SIG-M5 treated with dmso at 0.1 percent for 504 hours (cell line): ENCODE measurements at regions not wholly inside any gene's neighbourhood (a gene's known extent, or its start where the extent isn't known, plus 50 kb on each side); places are given as distances from the start of the nearest gene placed in this dataset.
"Not testable (repeated sequence)": the region's sequence is repeated elsewhere in the genome, so short reads cannot be mapped to it uniquely, and the experiment has no call there.

Source experiments
- DNase-seq: peaks from one replicate; lab custom pipeline; 2025; ENCODE audit not compliant: unreplicated experiment; lab: John Stamatoyannopoulos, UW

DNA sequence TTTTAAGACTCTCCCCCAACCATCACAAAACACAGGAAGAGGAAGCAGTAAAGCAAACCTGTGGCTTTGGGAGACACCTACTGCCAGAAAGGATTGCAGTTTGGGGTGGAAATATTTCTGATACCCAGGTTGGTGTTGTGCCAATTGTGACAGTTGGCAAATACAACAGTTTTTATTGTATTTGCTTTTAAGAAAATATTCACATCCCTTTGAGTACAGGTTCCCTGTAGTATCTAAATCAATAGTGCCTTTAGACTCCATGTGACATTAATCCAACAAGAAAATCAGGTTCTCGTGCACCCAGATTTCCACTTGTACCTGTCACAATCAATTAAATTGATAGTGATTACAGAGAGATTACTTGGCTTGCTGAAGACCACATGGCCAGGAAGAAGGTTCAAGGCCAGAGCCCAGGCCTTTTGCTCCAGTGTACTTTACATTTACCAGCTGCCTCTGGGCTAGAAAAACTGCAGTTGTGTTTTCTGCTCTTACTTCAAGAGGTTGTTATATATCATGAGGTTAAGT, 361.2 kb downstream of the ATP23 start:
- DNase-seq, result peak; percentile 7

DNA sequence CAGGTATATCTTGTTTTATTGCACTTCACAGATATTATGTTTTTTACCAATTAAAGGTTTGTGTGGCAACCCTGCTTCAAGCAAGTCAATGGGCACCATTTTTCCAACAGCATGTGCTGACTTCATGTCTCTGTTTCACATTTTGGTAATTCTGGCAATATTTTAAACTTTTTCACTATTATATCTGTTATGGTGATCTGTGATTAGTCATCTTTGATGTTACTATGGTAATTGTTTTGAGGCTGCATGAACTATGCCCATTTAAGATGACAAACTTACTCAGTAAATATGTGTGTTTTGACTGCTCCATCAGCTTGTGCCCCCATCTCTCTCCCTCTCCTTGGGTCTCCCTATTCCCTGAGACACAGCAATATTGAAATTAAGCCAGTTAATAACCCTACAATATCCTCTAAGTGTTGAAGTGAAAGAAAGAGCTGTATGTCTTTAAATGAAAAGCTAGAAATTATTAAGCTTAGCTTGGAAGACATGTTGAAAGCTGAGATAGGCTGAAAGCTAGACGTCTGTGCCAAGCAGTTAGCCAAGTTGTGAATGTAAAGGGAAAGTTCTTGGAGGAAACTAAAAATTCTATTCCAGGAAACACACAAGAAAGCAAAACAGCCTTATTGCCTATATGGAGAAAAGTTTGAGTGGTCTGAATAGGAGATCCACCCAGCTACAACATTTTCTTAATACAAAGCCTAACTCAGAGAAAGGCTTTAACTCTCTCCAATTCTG, 365.1 kb downstream of the ATP23 start:
- no peak for DNase-seq

DNA sequence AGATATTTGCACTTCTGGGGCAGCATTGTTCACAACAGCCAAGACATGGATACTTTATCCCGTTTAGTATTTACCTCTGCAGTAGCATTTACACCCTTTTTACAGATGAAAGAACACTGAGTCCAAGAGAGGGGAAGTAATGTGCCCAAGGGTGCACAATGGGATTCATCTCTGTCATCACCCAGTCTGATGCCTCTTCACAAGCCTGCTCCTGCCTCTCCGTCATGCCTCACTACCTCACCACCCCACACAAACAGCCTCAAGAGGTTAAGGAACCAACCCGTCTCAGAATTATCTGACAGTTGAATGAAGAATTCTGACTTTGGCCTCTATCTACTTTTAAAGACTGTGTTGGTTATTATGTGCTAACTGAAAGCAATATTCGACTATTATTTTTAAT, 368.4 kb downstream of the ATP23 start:
- no peak for DNase-seq

DNA sequence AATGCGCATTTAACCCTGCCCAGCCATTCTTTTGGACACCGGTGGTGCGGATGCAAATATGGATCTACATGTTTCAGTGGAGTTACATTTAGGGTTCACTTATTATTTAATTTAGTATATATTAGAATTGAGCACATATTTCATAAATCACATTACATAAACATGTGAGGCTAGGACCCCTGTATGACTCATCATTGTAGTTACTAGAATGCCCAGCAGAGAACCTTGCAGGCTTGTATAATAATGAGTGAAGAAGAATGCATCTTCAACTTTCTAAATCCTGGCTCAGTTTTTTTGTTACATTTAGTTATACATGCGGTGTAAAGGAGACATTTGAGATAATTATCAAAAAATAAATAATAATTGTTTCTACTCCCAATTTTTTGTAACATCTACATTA, 369.0 kb downstream of the ATP23 start:
- no peak for DNase-seq

DNA sequence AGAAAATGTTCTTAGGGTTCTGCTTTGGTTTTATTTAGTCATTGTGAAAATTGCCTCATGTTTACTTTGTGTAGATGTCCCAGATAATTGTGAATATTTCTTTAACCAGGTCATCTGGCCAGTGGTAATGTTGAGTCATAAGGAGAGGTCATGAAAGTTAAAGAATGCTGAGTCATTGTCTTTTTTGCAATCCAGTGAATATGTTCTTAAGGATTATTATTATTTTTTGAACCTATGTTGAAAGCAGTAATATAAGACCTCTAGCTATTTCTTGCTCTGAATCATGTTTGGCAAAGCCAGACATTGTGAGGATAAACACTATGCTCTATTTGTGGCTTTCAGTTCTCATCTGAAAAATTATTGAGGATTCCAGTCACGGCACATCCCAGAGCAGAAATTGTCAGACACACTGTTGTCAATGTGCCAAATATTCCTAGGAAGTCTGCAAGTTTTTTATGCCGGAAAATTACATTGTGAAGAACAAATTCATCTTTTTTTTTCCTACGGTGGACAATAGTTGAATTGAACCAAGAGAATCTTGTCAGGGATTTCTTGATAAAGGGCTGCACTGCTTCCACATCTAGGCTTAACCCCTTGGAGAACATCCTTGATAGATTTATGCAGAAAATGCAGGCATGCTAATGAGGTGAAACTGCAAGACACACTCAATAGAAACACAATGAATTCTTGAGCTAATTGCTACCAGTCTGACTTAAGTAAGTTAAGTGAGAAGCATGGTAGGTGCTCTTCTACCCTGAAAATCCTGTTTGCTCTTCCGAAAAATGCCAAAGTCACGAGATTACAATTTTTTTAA, 369.6 kb downstream of the ATP23 start:
- DNase-seq, result peak; percentile 58

DNA sequence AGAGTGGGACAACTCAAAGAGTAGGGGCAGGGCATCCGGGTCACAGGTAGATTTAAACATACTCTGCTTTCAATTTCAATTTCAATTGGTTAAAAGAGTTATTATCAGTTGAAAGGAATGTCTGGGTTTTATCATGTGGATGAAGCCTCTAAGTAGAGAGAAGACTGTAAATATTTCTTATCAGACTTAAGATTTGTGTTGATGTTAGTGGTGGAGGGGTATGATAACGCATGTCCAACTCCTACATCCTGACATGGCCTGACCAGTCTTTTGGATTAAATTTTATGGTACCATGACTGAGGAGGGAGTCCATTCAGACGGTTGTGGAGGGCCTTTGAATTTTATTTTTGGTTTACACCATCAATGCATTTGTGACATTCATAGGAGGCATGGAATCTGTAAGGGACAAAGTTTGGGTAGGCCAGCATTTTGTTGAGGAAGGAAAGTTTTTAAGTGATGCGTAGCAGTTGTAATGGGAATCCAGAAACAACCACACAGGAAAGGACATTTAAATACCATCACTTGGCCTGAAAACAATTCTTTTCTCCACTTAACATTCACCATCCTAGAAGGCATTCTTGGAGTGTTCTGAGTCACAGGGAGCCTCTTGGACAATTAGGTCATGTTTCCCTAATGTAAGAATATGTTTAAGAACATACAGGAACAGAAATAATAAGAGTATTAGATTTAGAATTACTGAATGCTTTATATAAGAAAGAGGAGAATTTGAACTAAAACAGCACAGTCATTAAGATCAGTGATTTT, 371.9 kb downstream of the ATP23 start:
- DNase-seq, result no peak

DNA sequence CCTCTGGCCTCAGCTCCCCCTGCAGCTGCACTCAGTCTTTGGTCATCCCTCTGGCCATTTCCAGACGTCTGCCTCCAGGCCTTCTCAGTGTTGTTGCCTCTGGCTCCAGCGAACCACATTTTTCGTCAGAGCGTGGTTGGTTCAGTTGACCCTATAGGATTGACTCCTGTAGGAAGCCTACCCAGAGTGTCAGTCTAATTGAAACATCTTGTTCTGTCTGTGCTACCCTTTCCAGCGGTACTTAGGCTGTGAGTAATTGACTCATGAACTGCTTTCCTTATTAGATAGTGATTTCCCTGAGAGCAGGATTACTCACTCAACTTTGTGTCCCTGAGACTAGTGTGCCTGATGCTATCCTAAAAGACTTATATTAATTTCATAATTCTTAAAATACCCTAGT, 373.2 kb downstream of the ATP23 start:
- no peak for DNase-seq

DNA sequence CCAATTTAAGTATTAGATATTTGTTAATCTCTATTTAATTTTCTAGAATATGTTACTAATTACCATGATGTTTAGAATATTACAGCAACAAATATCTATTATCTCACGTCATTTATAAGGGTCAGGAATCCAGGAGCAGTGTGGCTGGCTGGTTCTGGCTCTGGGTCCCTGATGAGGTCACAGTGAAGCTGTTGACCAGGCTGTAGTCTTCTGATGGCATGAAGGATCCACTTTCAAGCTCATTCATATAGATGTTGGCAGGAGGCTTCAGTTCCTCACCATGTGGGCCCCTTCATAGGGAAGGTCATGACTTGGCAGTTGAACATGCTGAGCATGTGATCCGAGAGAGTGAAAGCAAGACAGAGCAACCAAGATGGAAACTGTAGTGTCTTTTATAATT, 375.6 kb downstream of the ATP23 start:
- no peak for DNase-seq

DNA sequence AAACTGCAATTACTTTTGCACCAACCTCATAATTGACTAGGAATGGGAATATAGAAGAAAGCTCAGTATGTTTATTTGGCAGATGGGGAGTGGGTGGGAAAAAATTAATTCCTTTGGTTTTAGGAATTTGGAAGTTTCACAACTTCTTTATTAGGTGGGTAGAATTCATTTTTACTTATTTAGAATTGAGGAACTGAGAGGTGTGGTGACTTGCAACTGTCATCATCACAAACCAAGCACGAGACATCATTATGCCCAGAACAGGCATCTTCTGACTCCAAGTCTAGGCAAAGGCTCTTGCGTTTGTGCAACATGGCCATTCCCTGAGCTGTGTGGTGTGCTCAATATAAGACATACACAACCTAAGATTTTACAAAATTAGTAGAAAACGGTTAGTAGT, 380.0 kb downstream of the ATP23 start:
- no peak for DNase-seq

DNA sequence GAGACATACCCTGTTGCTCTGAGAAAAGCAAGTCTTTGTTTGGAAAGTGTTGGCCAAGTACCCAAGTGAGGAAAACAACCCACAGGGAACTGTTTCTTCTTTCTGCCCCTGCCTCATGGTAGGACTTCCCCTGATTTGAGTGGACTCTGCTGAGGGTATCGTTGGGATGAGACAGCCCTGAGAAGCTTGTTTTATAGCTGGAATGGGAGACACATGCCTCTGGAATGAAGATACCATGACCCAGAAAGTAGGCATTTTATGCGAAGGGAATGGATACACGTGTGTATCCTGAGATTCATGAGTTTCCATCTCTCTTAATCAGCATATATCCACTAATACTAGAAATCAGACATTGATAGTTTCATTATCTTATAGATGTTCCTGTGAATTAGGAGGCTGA, 382.3 kb downstream of the ATP23 start:
- DNase-seq, result no peak

DNA sequence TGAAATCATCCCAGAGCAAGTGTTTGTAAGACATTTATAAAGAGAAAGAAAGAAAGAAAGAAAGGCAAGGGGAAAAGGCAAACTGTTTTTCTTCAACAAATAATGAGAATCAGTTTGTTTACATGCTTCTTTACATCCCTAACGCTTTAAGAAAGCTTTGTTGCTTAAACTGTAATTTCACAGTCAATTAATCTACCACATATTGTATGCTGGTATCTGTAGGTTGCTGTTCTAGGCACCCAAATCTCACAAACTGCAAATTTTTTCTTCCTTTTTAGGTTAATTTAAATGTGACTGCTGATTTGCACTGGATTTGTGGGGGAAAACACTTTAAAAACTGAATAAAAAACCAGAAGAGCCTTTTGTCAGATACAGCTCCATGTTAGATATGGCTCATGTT, 384.2 kb downstream of the ATP23 start:
- no peak for DNase-seq

DNA sequence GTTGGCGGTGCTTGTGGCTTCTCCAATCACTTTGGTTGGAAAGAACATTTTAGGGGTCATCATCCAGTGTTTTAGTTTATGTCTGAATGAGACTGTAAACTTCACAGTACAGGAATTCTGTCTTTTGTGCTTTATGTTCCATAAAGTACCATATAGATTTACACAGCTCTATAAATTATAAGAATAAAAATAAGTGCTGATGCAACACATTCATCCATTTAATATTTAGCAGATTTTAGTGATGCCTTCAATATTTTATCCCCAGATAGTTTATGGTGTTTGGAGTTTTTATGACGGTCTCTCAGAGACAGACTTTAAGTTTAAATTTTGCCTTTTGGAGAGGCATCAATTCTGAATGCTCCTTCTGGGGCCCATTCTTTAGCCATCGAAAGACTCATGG, 385.2 kb downstream of the ATP23 start:
- DNase-seq, result no peak

DNA sequence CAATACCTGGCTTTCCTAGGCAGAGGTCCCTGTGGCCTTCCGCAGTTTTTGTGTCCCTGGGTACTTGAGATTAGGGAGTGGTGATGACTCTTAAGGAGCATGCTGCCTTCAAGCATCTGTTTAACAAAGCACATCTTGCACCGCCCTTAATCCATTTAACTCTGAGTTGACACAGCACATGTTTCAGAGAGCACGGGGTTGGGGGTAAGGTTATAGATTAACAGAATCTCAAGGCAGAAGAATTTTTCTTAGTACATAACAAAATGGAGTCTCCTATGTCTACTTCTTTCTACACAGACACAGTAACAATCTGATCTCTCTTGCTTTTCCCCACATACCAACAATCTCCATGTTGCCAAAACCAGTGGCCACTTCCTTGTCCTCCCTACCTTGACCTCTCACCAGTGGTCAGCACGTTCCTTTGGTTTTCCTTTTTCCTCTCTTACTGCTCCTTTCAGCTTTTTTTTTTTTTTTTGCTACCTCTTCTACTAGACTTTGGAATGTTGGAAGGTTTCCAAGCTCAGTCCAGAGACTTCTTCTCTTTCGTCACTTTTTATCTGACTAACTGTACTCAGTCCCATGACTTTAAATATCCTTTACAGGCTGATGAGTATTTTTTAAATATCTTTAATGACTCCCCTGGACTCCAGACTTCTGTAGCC, 395.3 kb downstream of the ATP23 start:
- DNase-seq, result not testable (repeated sequence)

DNA sequence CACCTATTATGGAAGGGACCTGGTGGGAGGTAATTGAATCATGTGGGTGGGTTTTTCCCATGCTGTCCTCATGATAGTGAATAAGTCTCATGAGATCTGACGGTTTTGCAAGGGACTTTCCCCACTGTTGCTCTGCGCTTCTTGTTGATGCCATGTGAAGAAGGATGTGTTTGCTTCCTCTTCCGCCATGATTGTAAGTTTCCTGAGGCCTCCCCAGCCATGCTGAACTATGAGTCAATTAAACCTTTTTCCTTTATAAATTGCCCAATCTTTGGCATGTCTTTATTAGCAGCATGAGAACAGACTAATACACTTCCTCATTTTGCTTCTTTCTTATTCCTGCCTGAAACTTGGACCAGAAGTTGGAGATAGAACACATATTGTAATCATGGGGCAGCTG, 396.2 kb downstream of the ATP23 start:
- DNase-seq, result not testable (repeated sequence)

DNA sequence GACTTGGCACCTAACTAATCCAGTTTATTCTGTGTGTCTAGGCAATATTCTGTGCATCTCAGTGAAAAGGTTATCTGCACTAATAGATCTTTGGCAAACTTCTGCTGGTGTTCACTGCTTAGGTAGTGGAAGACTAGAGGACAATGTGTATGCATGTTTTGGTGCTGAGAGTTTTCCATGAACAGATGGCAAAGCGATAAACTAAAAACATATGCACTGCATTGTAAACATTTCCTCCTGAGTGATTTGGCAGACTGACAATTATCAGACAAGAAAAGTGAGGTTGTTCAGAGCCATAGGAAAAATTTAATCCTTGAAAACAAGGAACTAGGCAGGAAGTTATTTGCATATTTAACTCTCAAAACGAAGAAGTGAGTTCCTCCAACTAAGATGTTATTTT, 400.4 kb downstream of the ATP23 start:
- peak; percentile 31 for DNase-seq

DNA sequence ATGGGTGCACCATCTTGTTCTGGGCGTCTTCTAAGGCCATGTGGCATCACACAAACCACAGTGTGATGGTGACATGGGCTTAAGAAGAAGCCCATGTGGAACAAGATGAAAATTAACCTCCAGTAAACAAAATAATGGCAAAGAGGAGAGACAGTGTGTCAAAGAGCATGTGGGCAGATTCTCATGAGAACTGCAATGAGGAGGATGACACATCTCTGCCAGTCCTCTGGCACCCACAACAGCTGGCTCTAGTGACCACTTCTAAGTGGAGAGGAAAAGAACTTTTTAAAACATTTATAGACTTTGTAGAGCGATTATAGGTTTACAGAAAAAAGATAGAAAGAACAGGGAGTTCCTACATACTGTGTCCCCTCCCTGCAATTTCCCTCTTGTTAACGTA, 401.4 kb downstream of the ATP23 start:
- DNase-seq, result no peak

DNA sequence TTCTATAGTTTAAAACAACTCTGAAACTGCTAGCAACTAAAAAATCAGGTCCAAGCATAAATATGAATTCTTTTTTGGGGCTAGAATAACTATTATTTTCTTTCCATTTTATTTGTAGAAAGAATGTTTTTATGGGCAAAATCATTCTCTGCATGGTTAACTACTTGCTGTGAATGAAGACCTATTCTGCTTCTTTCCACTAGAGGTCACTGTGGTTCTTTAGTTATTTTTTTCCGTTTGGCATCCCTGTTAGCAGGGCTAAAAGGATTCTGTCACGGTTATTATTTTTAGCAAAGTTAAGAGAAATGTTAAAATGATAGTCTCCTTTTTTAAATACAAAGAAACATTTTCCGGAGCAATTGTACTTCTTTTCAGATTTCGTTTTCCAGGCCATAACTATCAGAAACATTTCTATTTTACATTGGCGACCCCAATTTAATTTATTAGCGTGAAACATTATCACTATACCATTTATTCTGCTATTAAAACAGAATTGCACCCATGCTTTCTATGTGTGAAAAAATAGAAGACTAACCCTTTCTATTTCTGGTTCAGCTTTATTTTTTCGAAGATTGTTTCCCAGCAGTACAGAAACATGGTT, 404.8 kb downstream of the ATP23 start:
- peak; percentile 64 for DNase-seq

DNA sequence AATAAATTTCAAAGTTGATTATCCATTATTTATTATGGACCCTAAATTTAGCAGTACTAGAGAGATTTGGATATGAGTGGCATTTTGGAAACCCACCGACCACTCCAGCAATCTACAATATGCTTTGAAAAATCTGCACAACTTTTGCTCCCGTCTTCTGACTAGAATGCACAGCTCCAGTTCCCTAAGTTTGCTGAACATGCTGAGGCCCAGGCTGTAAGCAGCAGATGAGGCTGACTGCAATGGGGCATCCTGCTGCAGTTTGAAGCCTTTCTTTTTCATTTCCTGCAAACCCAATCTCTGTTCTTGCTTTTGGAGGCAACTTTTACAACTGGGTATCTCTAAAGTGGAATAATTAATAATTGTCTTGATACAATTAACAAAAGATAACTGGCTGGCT, 405.8 kb downstream of the ATP23 start:
- no peak for DNase-seq

DNA sequence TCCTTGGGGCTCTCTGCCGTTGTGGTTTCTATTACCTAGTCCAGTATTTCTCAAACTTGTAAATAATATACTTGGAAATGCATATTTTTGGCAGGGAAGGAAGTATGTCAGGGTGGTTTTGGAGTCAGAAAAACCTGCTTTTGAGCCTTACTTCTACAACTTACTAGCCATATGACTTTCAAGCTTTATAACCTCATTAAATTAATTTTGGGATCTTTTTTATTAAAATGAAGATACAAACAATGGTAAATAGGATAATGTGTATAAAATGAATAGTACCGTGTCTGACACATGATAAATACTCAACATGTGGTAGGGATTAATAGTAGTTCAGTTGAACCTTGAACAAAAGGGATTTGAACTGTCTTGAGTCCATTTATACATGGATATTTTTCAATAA, 406.3 kb downstream of the ATP23 start:
- DNase-seq, result no peak

DNA sequence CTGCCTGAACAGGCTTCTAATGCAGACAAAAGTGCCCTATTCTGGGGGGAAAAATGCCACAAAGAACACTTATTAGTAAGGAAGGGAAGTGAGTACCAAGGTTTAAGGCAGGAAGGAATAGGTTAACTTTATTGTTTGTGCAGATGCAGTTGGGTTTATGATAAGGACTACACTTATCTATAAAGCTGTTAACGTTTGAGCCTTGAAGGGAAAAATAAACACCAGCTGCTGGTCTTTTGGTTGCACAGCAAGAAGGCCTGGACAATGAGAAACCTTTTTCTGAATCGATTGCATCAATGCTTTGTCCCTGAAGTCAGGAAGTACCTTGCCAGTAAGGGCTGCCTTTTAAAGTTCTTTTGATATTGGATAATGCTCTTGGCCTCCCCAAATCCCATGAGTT, 407.8 kb downstream of the ATP23 start:
- no peak for DNase-seq

DNA sequence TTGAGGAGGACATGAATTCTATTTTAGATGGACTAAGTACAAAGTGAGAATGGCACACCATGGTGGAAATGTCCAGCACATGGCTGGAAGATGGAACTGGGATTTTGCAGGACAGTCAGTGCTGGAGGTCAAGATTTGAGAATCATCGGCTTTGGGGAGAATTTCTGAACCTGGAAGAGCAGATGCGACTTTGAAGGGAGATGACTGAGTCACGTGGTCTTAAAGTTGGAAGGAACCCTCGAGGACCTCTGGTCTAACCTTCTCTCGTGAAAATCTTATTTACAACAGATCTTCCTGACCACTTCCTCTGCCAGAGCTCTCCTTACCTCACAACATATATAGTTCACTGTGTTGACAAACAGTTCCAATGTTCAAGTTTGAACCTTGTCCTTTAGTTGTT, 415.4 kb downstream of the ATP23 start:
- DNase-seq, result no peak
